DND-41 (cell line): ENCODE measurements at regions not wholly inside any gene's neighbourhood (a gene's known extent, or its start where the extent isn't known, plus 50 kb on each side); places are given as distances from the start of the nearest gene placed in this dataset.
"Not testable (repeated sequence)": the region's sequence is repeated elsewhere in the genome, so short reads cannot be mapped to it uniquely, and the experiment has no call there.

ENCODE experiments used
- ATAC-seq: fragments of 200-7000 bp; cut with Tn5 transposase; 3 replicates; pipeline ENCODE4 v1.9.1; 2021; ENCODE audit warnings: low read depth; ENCODE audit not compliant: insufficient read depth
- DNase-seq: peaks from one replicate; pipeline ENCODE4 v3.0.0-alpha.2; 2020
- H2AFZ ChIP-seq: 2 replicates; pipeline ENCODE4 v1.6.0; 2012; ENCODE audit warnings: low read depth, low read length
- H3K27ac ChIP-seq: 2 replicates; pipeline ENCODE4 v1.5.1; 2012; ENCODE audit warnings: low read length, inconsistent platforms
- H3K27me3 ChIP-seq: fragments of 200-600 bp; sonication (generic); 2 replicates; pipeline ENCODE4 v1.6.0; 2012; ENCODE audit warnings: low read length, mild to moderate bottlenecking, inconsistent platforms; ENCODE audit not compliant: insufficient read depth, poor library complexity
- H3K36me3 ChIP-seq: 2 replicates; pipeline ENCODE4 v1.5.1; 2012; ENCODE audit warnings: low read length, inconsistent platforms; ENCODE audit not compliant: insufficient read depth
- H3K4me1 ChIP-seq: 2 replicates; pipeline ENCODE4 v1.5.1; 2012; ENCODE audit warnings: mild to moderate bottlenecking, low read length; ENCODE audit not compliant: insufficient read depth
- H3K4me2 ChIP-seq: 2 replicates; pipeline ENCODE4 v1.6.0; 2012; ENCODE audit warnings: mild to moderate bottlenecking, moderate library complexity, low read length, inconsistent platforms; ENCODE audit not compliant: insufficient read depth
- H3K4me3 ChIP-seq, 2 experiments: fragments of 200-600 bp in 1 of 2; shearing (Covaris generic) in 1 of 2; 2 replicates each; pipeline ENCODE4 v1.5.1; 2012 to 2016; ENCODE audit warnings: inconsistent platforms in 2 of 2, low read length in 2 of 2, mild to moderate bottlenecking in 2 of 2, low read depth in 1 of 2, moderate library complexity in 1 of 2
- H3K79me2 ChIP-seq: 2 replicates; pipeline ENCODE4 v1.6.0; 2012; ENCODE audit warnings: low read length, inconsistent platforms; ENCODE audit not compliant: insufficient read depth
- H3K9ac ChIP-seq: 2 replicates; pipeline ENCODE4 v1.6.0; 2012; ENCODE audit warnings: low read depth, mild to moderate bottlenecking, inconsistent platforms, low read length, moderate library complexity
- H3K9me3 ChIP-seq: 2 replicates; pipeline ENCODE4 v1.5.1; 2012; ENCODE audit warnings: low read length, moderate library complexity, mild to moderate bottlenecking, inconsistent platforms; ENCODE audit not compliant: insufficient read depth, severe bottlenecking
- H4K20me1 ChIP-seq: 2 replicates; pipeline ENCODE4 v1.6.0; 2012; ENCODE audit warnings: low read length; ENCODE audit not compliant: insufficient read depth
- EZH2 ChIP-seq: IDR thresholded peaks from 3 replicates; pipeline ENCODE4 v1.6.1; 2012; ENCODE audit warnings: borderline replicate concordance, low read depth, mild to moderate bottlenecking, moderate library complexity, low read length, inconsistent platforms; ENCODE audit not compliant: severe bottlenecking
- TF ChIP-seq, protein P1 (sequence below): IDR thresholded peaks from 2 replicates; pipeline ENCODE4 v1.5.1; 2012; ENCODE audit warnings: borderline replicate concordance, low read length, moderate library complexity, mild to moderate bottlenecking; ENCODE audit not compliant: poor library complexity, severe bottlenecking; ENCODE audit errors: extremely low read depth

DNA sequence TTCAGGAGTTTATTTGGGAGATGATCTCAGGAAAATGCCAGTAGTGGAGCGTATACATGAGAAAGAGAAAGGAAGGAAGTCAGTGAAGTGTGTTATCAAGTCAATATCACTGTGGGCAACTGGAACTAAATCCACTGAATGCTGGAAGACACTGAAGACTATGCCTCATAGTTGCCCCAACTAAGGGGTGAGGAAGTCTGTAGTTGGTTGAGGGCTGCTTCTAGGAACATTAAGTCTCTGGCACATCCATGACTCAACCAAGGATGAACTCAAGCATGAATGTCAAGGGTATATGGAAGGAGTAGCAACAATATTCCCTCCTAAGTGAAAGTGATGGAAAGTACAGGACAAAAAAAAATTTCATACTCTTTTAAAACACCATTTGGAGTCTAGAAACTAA is 167.9 kb downstream of the MAGEB17 start:
- no peaks in the 10 kb centered on the region for H4K20me1 ChIP-seq
- no peak overlapping the region for H3K9ac ChIP-seq
- H3K4me2 ChIP-seq: no peak overlapping the region
- TF ChIP-seq, protein P1, sequence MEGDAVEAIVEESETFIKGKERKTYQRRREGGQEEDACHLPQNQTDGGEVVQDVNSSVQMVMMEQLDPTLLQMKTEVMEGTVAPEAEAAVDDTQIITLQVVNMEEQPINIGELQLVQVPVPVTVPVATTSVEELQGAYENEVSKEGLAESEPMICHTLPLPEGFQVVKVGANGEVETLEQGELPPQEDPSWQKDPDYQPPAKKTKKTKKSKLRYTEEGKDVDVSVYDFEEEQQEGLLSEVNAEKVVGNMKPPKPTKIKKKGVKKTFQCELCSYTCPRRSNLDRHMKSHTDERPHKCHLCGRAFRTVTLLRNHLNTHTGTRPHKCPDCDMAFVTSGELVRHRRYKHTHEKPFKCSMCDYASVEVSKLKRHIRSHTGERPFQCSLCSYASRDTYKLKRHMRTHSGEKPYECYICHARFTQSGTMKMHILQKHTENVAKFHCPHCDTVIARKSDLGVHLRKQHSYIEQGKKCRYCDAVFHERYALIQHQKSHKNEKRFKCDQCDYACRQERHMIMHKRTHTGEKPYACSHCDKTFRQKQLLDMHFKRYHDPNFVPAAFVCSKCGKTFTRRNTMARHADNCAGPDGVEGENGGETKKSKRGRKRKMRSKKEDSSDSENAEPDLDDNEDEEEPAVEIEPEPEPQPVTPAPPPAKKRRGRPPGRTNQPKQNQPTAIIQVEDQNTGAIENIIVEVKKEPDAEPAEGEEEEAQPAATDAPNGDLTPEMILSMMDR: no peak
- TF ChIP-seq EZH2: no peak
- no peaks in the 10 kb centered on the region for H3K27me3 ChIP-seq
- no peaks in the 10 kb centered on the region for H3K4me1 ChIP-seq
- no peak for DNase-seq
- H3K9me3 ChIP-seq: no peaks in the 10 kb centered on the region
- H3K27ac ChIP-seq: no peak overlapping the region
- no peaks in the 10 kb centered on the region for H3K79me2 ChIP-seq
- no peak for ATAC-seq
- H3K36me3 ChIP-seq: no peaks in the 10 kb centered on the region
- no peak overlapping the region for H2AFZ ChIP-seq
- no peak overlapping the region for H3K4me3 ChIP-seq

DNA sequence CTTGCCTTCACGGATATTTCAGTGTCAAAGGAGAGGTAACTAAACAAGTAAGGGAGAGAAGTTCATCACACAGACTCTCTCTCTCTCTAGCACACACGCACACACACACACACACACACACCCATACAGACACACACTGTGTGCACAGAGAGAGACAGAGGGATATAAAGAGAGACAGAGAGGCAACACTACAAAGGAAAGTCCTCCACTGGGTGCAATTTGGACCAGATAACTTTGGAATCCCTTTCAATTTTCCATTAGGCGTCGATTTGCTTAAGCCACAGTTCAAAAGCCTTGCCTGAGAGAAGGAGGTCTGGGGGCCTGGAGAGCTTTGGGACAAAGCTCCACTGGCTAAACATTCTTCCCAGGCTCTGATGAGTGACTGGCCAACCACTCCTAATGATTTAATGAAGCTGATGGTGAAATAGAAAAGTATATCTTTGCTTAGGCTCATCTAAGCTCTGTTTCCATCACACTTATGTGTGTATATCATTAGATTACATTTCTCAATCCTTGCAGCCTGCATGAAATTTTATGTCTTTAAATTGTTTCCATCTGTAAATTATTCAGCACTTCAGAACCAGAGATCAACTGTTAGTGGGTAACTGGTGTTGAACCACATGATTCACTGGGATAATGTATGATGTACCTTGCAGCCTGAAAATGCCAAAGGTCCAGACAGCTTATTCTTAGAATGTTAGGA is 180.8 kb downstream of the MAGEB17 start:
- TF ChIP-seq EZH2: no peak
- TF ChIP-seq, protein P1: no peak
- Histone ChIP-seq H3K4me2 (no peak overlapping the region), H3K27me3 (no peaks in the 10 kb centered on the region), H3K36me3 (no peaks in the 10 kb centered on the region), H3K9ac (no peak overlapping the region), H3K4me1 (no peaks in the 10 kb centered on the region), H3K4me3 (no peak overlapping the region), H3K79me2 (no peaks in the 10 kb centered on the region), H3K9me3 (no peaks in the 10 kb centered on the region), H3K27ac (no peak overlapping the region), H4K20me1 (no peaks in the 10 kb centered on the region), H2AFZ (no peak overlapping the region)
- ATAC-seq (no peak), DNase-seq (no peak)

DNA sequence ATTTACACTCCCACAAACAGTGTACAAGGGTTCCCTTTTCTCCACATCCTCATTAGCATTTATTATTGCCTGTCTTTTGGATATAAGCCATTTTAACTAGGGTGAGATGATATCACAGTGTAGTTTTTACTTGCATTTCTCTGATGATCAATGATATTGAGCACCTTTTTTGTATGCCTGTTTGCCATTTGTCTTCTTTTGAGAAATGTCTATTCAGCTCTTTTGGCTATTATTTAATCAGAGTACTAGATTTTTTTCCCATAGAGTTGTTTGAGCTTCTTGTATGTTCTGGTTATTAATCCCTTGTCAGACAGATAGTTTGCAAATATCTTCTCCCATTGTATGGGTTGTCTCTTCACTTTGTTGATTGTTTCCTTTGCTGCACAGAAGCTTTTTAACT is 190.6 kb downstream of the MAGEB17 start:
- Histone ChIP-seq H2AFZ (no peak overlapping the region), H3K9ac (no peak overlapping the region), H3K4me1 (no peaks in the 10 kb centered on the region), H3K79me2 (no peaks in the 10 kb centered on the region), H3K36me3 (no peaks in the 10 kb centered on the region), H3K4me2 (no peak overlapping the region), H3K27me3 (no peaks in the 10 kb centered on the region), H4K20me1 (no peaks in the 10 kb centered on the region), H3K4me3 (no peak overlapping the region), H3K9me3 (no peaks in the 10 kb centered on the region), H3K27ac (no peak overlapping the region)
- no peak for DNase-seq
- TF ChIP-seq, protein P1: no peak
- no peak for TF ChIP-seq EZH2
- no peak for ATAC-seq

DNA sequence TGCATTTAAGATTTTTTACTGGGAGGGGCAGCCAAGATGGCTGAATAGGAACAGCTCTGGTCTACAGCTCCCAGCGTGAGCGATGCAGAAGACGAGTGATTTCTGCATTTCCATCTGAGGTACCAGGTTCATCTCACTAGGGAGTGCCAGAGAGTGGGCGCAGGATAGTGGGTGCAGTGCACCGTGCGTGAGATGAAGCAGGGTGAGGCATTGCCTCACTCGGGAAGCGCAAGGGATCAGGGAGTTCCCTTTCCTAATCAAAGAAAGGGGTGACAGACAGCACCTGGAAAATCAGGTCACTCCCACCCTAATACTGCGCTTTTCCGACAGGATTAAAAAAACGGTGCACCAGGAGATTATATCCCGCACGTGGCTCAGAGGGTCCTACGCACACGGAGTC is 192.8 kb downstream of the MAGEB17 start:
- H3K79me2 ChIP-seq, H3K4me1 ChIP-seq, H3K4me3 ChIP-seq, H3K4me2 ChIP-seq, H3K9ac ChIP-seq, H3K36me3 ChIP-seq, H3K27ac ChIP-seq, ATAC-seq, H2AFZ ChIP-seq, DNase-seq, H4K20me1 ChIP-seq, H3K9me3 ChIP-seq, H3K27me3 ChIP-seq: not testable (repeated sequence)
